WERI-Rb-1 (cell line): ENCODE measurements at regions not wholly inside any gene's neighbourhood (a gene's known extent, or its start where the extent isn't known, plus 50 kb on each side); places are given as distances from the start of the nearest gene placed in this dataset.
"Not testable (repeated sequence)": the region's sequence is repeated elsewhere in the genome, so short reads cannot be mapped to it uniquely, and the experiment has no call there.

Experiments
- DNase-seq: peaks from one replicate; pipeline ENCODE4 v3.0.0-alpha.2; 2020
- H3K27ac ChIP-seq: fragments of 250-450 bp; sonication (Bioruptor Pico); 2 replicates; pipeline ENCODE4 v1.5.1; 2020; ENCODE audit warnings: mild to moderate bottlenecking, moderate library complexity
- H3K27me3 ChIP-seq: fragments of 250-450 bp; sonication (Bioruptor Pico); 2 replicates; pipeline ENCODE4 v1.5.1; 2021; ENCODE audit warnings: mild to moderate bottlenecking, low read depth, moderate library complexity; ENCODE audit not compliant: insufficient read depth, severe bottlenecking
- H3K36me3 ChIP-seq: fragments of 250-450 bp; sonication (Bioruptor Pico); 2 replicates; pipeline ENCODE4 v1.5.1; 2020; ENCODE audit warnings: mild to moderate bottlenecking, moderate library complexity
- H3K4me3 ChIP-seq: 2 replicates; pipeline ENCODE4 v1.5.1; 2011; ENCODE audit warnings: low read depth, mild to moderate bottlenecking, control low read depth, low read length
- H3K9me3 ChIP-seq: fragments of 250-450 bp; sonication (Bioruptor Pico); 2 replicates; pipeline ENCODE4 v1.5.1; 2021; ENCODE audit warnings: mild to moderate bottlenecking, moderate library complexity; ENCODE audit not compliant: severe bottlenecking
- TF ChIP-seq, protein P1 (sequence below): IDR thresholded peaks from 2 replicates; pipeline ENCODE4 v1.5.1; 2011; ENCODE audit warnings: low read depth, mild to moderate bottlenecking, control low read depth, inconsistent platforms, low read length

DNA sequence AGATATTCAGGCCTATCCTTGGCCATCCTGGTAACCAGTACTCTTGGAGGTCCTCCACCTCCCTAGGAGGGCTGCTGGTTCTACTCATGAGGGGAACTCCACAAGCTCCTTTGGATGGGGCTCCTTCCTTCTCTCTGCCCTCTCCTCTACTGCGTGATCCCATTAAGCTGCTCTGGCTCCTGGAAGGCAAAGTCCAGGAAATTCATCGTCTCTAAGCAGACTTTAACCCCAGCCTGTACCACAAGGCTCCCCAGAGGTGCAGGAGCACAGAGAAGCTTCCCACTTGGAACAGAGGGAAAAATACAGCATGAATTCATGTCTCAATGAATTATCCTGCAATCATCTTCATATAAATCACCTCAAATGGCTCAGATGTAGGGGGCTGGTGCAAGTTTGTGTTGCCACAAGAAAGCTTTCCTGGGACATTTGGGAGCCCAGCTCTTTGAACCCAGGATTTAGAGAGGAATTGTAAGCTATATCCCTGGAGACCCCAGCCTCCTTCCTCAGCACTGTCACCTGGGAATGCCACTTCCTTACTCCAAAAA is 355.4 kb downstream of the CDC5L start:
- Histone ChIP-seq H3K27me3 (no peaks in the 10 kb centered on the region), H3K27ac (no peak overlapping the region), H3K4me3 (no peak overlapping the region), H3K9me3 (peaks cover 16% of the 10 kb centered on the region), H3K36me3 (no peaks in the 10 kb centered on the region)
- TF ChIP-seq, protein P1, sequence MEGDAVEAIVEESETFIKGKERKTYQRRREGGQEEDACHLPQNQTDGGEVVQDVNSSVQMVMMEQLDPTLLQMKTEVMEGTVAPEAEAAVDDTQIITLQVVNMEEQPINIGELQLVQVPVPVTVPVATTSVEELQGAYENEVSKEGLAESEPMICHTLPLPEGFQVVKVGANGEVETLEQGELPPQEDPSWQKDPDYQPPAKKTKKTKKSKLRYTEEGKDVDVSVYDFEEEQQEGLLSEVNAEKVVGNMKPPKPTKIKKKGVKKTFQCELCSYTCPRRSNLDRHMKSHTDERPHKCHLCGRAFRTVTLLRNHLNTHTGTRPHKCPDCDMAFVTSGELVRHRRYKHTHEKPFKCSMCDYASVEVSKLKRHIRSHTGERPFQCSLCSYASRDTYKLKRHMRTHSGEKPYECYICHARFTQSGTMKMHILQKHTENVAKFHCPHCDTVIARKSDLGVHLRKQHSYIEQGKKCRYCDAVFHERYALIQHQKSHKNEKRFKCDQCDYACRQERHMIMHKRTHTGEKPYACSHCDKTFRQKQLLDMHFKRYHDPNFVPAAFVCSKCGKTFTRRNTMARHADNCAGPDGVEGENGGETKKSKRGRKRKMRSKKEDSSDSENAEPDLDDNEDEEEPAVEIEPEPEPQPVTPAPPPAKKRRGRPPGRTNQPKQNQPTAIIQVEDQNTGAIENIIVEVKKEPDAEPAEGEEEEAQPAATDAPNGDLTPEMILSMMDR = no peak
- no peak for DNase-seq

GRCh38 chr6:44760116-44760515 is 372.6 kb downstream of the CDC5L start:
- not testable (repeated sequence) for H3K27me3 ChIP-seq, H3K36me3 ChIP-seq, DNase-seq, H3K4me3 ChIP-seq, H3K27ac ChIP-seq
- peaks cover 22% of the 10 kb centered on the region for H3K9me3 ChIP-seq

- Histone ChIP-seq H3K27ac (no peak overlapping the region), H3K36me3 (no peaks in the 10 kb centered on the region)
- TF ChIP-seq, protein P1 = no peak
Observed at GRCh38 chr6:44761046-44761445, 373.5 kb downstream of the CDC5L start.

GRCh38 chr6:44762496-44762895 is 375.0 kb downstream of the CDC5L start:
- no peak for DNase-seq

More at GRCh38 chr6:44761046-44761445, 373.5 kb downstream of the CDC5L start:
- peaks cover 22% of the 10 kb centered on the region for H3K9me3 ChIP-seq
- H3K27me3 ChIP-seq = no peaks in the 10 kb centered on the region
- no peak for DNase-seq
- H3K4me3 ChIP-seq = no peak overlapping the region

GRCh38 chr6:44771647-44772415 is 384.3 kb downstream of the CDC5L start:
- Histone ChIP-seq H3K9me3 (peaks cover 11% of the 10 kb centered on the region), H3K4me3 (no peak overlapping the region), H3K36me3 (no peaks in the 10 kb centered on the region), H3K27ac (no peak overlapping the region), H3K27me3 (no peaks in the 10 kb centered on the region)
- no peak for DNase-seq
- TF ChIP-seq, protein P1 = no peak

More at GRCh38 chr6:44762496-44762895, 375.0 kb downstream of the CDC5L start:
- Histone ChIP-seq H3K4me3 (no peak overlapping the region), H3K27me3 (no peaks in the 10 kb centered on the region), H3K36me3 (no peaks in the 10 kb centered on the region), H3K9me3 (peaks cover 22% of the 10 kb centered on the region), H3K27ac (no peak overlapping the region)
- TF ChIP-seq, protein P1 = no peak

GRCh38 chr6:44772838-44773237 is 385.3 kb downstream of the CDC5L start:
- no peak overlapping the region for H3K27ac ChIP-seq
- no peak overlapping the region for H3K4me3 ChIP-seq
- H3K27me3 ChIP-seq = no peaks in the 10 kb centered on the region
- TF ChIP-seq, protein P1 = no peak
- peaks cover 13% of the 10 kb centered on the region for H3K9me3 ChIP-seq
- H3K36me3 ChIP-seq = no peaks in the 10 kb centered on the region
- no peak for DNase-seq
